Adrenal gland (tissue), 5 donors: ENCODE measurements at regions not wholly inside any gene's neighbourhood (a gene's known extent, or its start where the extent isn't known, plus 50 kb on each side); places are given as distances from the start of the nearest gene placed in this dataset.

Experiments
- POLR2A ChIP-seq, 2 donors: fragments of 450-650 bp; IDR thresholded peaks; one replicate each; pipeline ENCODE4 v1.6.1; 2017; ENCODE audit warnings: antibody characterized with exemption in 2 of 2, mild to moderate bottlenecking in 2 of 2, moderate library complexity in 1 of 2
- TF ChIP-seq, protein P1 (sequence below), 6 experiments: fragments of 450-650 bp in 4 of 6; fragments of 200-600 bp in 2 of 6; sonication (generic) in 1 of 6; IDR thresholded peaks; 1 replicate in 5 of 6; 2 replicates in 1 of 6; pipeline versions ENCODE4 v1.5.1 to v1.8.0; 2016 to 2021; ENCODE audit warnings: antibody characterized with exemption in 6 of 6, mild to moderate bottlenecking in 2 of 6, moderate library complexity in 1 of 6
- donor health status: DM: no; HTN: no; CAD: no.

GRCh38 chr7:131649003-131649541 lies 92.6 kb upstream of the PODXL start:
- TF ChIP-seq, protein P1, sequence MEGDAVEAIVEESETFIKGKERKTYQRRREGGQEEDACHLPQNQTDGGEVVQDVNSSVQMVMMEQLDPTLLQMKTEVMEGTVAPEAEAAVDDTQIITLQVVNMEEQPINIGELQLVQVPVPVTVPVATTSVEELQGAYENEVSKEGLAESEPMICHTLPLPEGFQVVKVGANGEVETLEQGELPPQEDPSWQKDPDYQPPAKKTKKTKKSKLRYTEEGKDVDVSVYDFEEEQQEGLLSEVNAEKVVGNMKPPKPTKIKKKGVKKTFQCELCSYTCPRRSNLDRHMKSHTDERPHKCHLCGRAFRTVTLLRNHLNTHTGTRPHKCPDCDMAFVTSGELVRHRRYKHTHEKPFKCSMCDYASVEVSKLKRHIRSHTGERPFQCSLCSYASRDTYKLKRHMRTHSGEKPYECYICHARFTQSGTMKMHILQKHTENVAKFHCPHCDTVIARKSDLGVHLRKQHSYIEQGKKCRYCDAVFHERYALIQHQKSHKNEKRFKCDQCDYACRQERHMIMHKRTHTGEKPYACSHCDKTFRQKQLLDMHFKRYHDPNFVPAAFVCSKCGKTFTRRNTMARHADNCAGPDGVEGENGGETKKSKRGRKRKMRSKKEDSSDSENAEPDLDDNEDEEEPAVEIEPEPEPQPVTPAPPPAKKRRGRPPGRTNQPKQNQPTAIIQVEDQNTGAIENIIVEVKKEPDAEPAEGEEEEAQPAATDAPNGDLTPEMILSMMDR (IDR thresholded peaks at IDR 0.05): no peak
- TF ChIP-seq POLR2A (IDR thresholded peaks at IDR 0.05): no peak
